PC-3 (cell line): ENCODE measurements at regions not wholly inside any gene's neighbourhood (a gene's known extent, or its start where the extent isn't known, plus 50 kb on each side); places are given as distances from the start of the nearest gene placed in this dataset.

Source experiments
- ATAC-seq: fragments of 200-7000 bp; cut with Tn5 transposase; 2 replicates; pipeline ENCODE4 v1.9.1; 2020; ENCODE audit warnings: mild to moderate bottlenecking, moderate library complexity
- BruUV-seq: library from RNA; stranded (reverse); fragments of 400-500 nt; replicated peaks from 2 replicates; lab custom pipeline; 2021; lab: Mats Ljungman, UMichigan
- CTCF ChIA-PET: fragments of 300-600 bp; sonication (Branson Sonifier 250); formaldehyde crosslinking; loops from one replicate; lab custom pipeline; 2022; ENCODE audit warnings: antibody characterized with exemption; lab: Charles Lee
- POLR2A ChIA-PET: fragments of 300-600 bp; sonication (Branson Sonifier 250); formaldehyde crosslinking; loops from one replicate; lab custom pipeline; 2022; ENCODE audit warnings: antibody characterized with exemption; ENCODE audit not compliant: unreplicated experiment; lab: Charles Lee
- DNase-seq: peaks from one replicate; pipeline ENCODE4 v3.0.0-alpha.2; 2015
- H2AFZ ChIP-seq: fragments of 300-600 bp; sonication (generic); 2 replicates; pipeline ENCODE4 v1.6.0; 2016; ENCODE audit warnings: antibody characterized with exemption, low read length
- H3F3A ChIP-seq: fragments of 300-600 bp; sonication (generic); one replicate; pipeline ENCODE4 v1.6.0; 2017; ENCODE audit warnings: antibody characterized with exemption, low read length, control low read depth, mild to moderate bottlenecking; ENCODE audit not compliant: unreplicated experiment
- H3K27ac ChIP-seq: fragments of 300-600 bp; sonication (generic); 2 replicates; pipeline ENCODE4 v1.5.1; 2016; ENCODE audit warnings: mild to moderate bottlenecking, low read length
- H3K27me3 ChIP-seq: fragments of 300-600 bp; sonication (generic); 2 replicates; pipeline ENCODE4 v1.6.1; 2016; ENCODE audit warnings: low read length, mixed read lengths
- H3K36me3 ChIP-seq: fragments of 300-600 bp; sonication (generic); 2 replicates; pipeline ENCODE4 v1.6.1; 2016; ENCODE audit warnings: low read depth, mixed run types, low read length, mixed read lengths
- H3K4me1 ChIP-seq: fragments of 300-600 bp; sonication (generic); 2 replicates; pipeline ENCODE4 v1.5.1; 2016; ENCODE audit warnings: low read length; ENCODE audit not compliant: insufficient read depth
- H3K4me2 ChIP-seq: fragments of 300-600 bp; sonication (generic); 2 replicates; pipeline ENCODE4 v1.6.0; 2016; ENCODE audit warnings: low read length
- H3K4me3 ChIP-seq: fragments of 300-600 bp; sonication (generic); 2 replicates; pipeline ENCODE4 v1.5.1; 2016; ENCODE audit warnings: mild to moderate bottlenecking, low read length, mixed read lengths
- H3K79me2 ChIP-seq: fragments of 300-600 bp; sonication (generic); 2 replicates; pipeline ENCODE4 v1.6.1; 2017; ENCODE audit warnings: low read length, mixed read lengths
- H3K9ac ChIP-seq: fragments of 300-600 bp; sonication (generic); 2 replicates; pipeline ENCODE4 v1.6.0; 2016; ENCODE audit warnings: mild to moderate bottlenecking, low read length
- H3K9me2 ChIP-seq: fragments of 300-600 bp; sonication (generic); replicated peaks from 2 replicates; pipeline ENCODE4 v1.6.1; 2016; ENCODE audit warnings: mixed run types, low read length, mixed read lengths
- H3K9me3 ChIP-seq: fragments of 300-600 bp; sonication (generic); 2 replicates; pipeline ENCODE4 v1.6.1; 2016; ENCODE audit warnings: low read length, mixed read lengths
- H4K20me1 ChIP-seq: fragments of 300-600 bp; sonication (generic); 2 replicates; pipeline ENCODE4 v1.6.1; 2016; ENCODE audit warnings: low read length, mixed read lengths
- EZH2 ChIP-seq: fragments of 300-600 bp; sonication (generic); IDR thresholded peaks from one replicate; pipeline ENCODE4 v1.6.1; 2017; ENCODE audit warnings: antibody characterized with exemption, mild to moderate bottlenecking, low read length; ENCODE audit not compliant: unreplicated experiment
- EZH2phosphoT487 ChIP-seq: fragments of 300-600 bp; sonication (generic); IDR thresholded peaks from 2 replicates; pipeline ENCODE4 v1.6.1; 2018; ENCODE audit warnings: mild to moderate bottlenecking, antibody characterized with exemption, low read length, borderline replicate concordance
- intact Hi-C: fragments of 100-400 bp; cut with micrococcal nuclease; formaldehyde crosslinking; loops from 2 replicates; pipeline ENCODE4 v1.9.0; 2023
- TF ChIP-seq, protein P1 (sequence below): fragments of 300-600 bp; sonication (generic); conservative IDR thresholded peaks from 2 replicates; pipeline ENCODE4 v1.5.1; 2017; ENCODE audit warnings: antibody characterized with exemption, low read depth, mild to moderate bottlenecking, low read length

DNA sequence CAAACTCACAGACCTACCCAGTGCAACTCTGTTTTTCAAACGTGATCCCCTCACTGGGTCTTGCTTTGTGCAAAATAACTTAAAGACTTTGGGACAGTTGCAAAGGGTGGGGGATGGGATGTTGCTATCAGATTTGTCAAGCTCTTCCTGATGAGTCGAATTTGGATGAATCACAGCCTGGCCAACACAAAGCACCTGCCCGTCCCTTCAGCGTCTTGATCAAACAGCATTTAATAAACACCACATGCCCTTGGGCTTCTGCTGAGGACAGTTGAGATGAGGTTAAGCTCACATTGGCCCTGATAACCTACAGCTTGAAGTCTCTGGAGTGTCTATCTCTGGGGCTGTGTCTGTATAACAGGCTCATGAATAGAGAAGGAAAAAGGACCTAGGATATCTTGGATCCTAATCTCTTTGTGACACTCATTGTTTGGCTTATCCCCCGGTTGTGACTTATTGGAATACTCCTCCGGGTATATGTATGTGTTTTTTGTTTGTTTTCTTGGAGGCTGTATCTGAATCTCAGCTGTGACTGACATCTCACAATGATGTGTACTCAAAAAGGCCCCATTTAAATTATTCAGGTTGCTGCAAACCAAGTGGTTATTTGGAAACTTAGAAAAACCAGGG lies 132.6 kb upstream of the NAMPT start:
- no peaks in the 10 kb centered on the region for H3K9me3 ChIP-seq
- peak; percentile 72 for DNase-seq
- no peaks in the 10 kb centered on the region for H3F3A ChIP-seq
- intact Hi-C loops = no loop called here
- H3K4me3 ChIP-seq = no peak overlapping the region
- TF ChIP-seq EZH2phosphoT487 (no peak), EZH2 (no peak)
- TF ChIP-seq, protein P1, sequence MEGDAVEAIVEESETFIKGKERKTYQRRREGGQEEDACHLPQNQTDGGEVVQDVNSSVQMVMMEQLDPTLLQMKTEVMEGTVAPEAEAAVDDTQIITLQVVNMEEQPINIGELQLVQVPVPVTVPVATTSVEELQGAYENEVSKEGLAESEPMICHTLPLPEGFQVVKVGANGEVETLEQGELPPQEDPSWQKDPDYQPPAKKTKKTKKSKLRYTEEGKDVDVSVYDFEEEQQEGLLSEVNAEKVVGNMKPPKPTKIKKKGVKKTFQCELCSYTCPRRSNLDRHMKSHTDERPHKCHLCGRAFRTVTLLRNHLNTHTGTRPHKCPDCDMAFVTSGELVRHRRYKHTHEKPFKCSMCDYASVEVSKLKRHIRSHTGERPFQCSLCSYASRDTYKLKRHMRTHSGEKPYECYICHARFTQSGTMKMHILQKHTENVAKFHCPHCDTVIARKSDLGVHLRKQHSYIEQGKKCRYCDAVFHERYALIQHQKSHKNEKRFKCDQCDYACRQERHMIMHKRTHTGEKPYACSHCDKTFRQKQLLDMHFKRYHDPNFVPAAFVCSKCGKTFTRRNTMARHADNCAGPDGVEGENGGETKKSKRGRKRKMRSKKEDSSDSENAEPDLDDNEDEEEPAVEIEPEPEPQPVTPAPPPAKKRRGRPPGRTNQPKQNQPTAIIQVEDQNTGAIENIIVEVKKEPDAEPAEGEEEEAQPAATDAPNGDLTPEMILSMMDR = no peak
- CTCF ChIA-PET = no interaction called here
- no peaks in the 10 kb centered on the region for H3K27me3 ChIP-seq
- no peaks in the 10 kb centered on the region for H4K20me1 ChIP-seq
- H3K27ac ChIP-seq = no peak overlapping the region
- peak overlapping the region; percentile 44 for H3K4me2 ChIP-seq
- ATAC-seq = peak; percentile 72
- POLR2A ChIA-PET = interaction anchor here (0.5 to 0.6 kb wide), 2 partner anchors 18 to 71 kb away, joined by 7 to 9 read pairs; no protein-coding TSS in a partner anchor
- H3K79me2 ChIP-seq = no peaks in the 10 kb centered on the region
- H3K9me2 ChIP-seq = no peaks in the 10 kb centered on the region
- peaks cover 18% of the 10 kb centered on the region for H3K4me1 ChIP-seq
- H2AFZ ChIP-seq = 0 out of 2 replicates have a peak overlapping the region, but pooled peaks have one; percentile 27
- no peaks in the 10 kb centered on the region for H3K36me3 ChIP-seq
- no peak overlapping the region for H3K9ac ChIP-seq
- BruUV-seq = no TSS peak

DNA sequence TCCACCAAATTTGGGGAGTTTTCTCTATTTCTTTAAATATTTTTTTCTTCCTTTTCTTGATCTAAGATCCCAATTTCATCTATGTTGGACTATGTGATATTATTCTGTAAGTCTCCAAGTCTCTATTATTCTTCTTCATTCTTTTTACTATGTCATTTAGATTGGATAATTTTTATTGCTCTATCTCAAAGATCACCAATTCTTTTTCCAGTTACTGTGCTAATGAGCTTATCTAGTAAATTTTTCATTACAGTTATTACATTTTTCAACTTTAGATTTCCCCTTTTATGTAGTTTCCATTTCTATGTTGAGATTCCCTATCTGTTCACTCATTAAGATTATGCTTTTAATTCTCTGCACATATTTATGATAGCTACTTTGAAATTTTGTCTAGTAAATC lies 131.6 kb upstream of the NAMPT start:
- TF ChIP-seq, protein P1 = no peak
- TF ChIP-seq EZH2phosphoT487 (no peak), EZH2 (no peak)
- intact Hi-C loops = no loop called here
- Histone ChIP-seq H3K4me1 (peaks cover 18% of the 10 kb centered on the region), H3K27me3 (no peaks in the 10 kb centered on the region), H3K36me3 (no peaks in the 10 kb centered on the region), H3K9me2 (no peaks in the 10 kb centered on the region), H3F3A (no peaks in the 10 kb centered on the region), H3K79me2 (no peaks in the 10 kb centered on the region), H2AFZ (no peak overlapping the region), H3K27ac (no peak overlapping the region), H3K9ac (no peak overlapping the region), H3K4me3 (no peak overlapping the region), H4K20me1 (no peaks in the 10 kb centered on the region), H3K4me2 (no peak overlapping the region), H3K9me3 (no peaks in the 10 kb centered on the region)
- ChIA-PET CTCF (no interaction called here), POLR2A (no interaction called here)
- ATAC-seq (no peak), DNase-seq (no peak)
- no TSS peak for BruUV-seq

DNA sequence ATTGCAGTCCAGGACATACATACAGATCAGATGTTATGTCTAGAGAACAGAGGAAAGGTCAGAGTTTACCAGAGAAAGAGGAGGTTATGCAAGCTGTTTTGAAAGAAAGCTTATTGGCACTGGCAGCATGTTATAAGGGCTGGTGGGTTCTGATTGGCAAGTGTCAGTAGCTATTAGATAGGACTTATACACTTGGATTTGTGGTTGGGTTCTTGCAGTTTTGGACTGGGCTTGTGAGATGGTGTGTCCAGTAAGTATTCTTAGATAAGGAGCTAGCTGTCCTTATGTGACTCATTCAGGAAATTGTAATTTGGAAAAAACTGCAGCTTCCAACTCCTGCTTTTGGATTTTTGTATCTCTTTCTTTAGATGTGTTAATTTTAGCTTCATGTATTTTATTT lies 130.7 kb upstream of the NAMPT start:
- POLR2A ChIA-PET = interaction anchor here (0.5 kb wide), 1 partner anchor 441 kb away, joined by 4 read pairs; no protein-coding TSS in a partner anchor
- H3K9me2 ChIP-seq = no peaks in the 10 kb centered on the region
- no peaks in the 10 kb centered on the region for H3K9me3 ChIP-seq
- ATAC-seq (no peak), DNase-seq (no peak)
- no peak overlapping the region for H3K27ac ChIP-seq
- H3K27me3 ChIP-seq = no peaks in the 10 kb centered on the region
- no peaks in the 10 kb centered on the region for H3F3A ChIP-seq
- H3K4me3 ChIP-seq = no peak overlapping the region
- no TSS peak for BruUV-seq
- CTCF ChIA-PET = interaction anchor here (0.8 kb wide), 2 partner anchors 239 to 737 kb away, joined by 3 read pairs; no protein-coding TSS in a partner anchor
- H3K4me1 ChIP-seq = peaks cover 18% of the 10 kb centered on the region
- no peaks in the 10 kb centered on the region for H3K79me2 ChIP-seq
- intact Hi-C loops = no loop called here
- TF ChIP-seq EZH2phosphoT487 = no peak
- TF ChIP-seq EZH2 = no peak
- TF ChIP-seq, protein P1 = no peak
- no peak overlapping the region for H2AFZ ChIP-seq
- H3K9ac ChIP-seq = no peak overlapping the region
- no peaks in the 10 kb centered on the region for H3K36me3 ChIP-seq
- H4K20me1 ChIP-seq = no peaks in the 10 kb centered on the region
- no peak overlapping the region for H3K4me2 ChIP-seq
